Fibroblast of lung (primary cell): ENCODE measurements at regions not wholly inside any gene's neighbourhood (a gene's known extent, or its start where the extent isn't known, plus 50 kb on each side); places are given as distances from the start of the nearest gene placed in this dataset.

Experiments used
- EZH2 ChIP-seq: IDR thresholded peaks from 2 replicates; pipeline ENCODE4 v1.5.1; 2012; ENCODE audit warnings: low read length, control low read depth, mild to moderate bottlenecking; ENCODE audit errors: missing control alignments
- TF ChIP-seq, protein P1 (sequence below), 2 donors: IDR thresholded peaks in 1 of 2; conservative IDR thresholded peaks in 1 of 2; 1 replicate in 1 of 2; 2 replicates in 1 of 2; pipeline ENCODE4 v1.5.1; 2011 to 2012; ENCODE audit warnings: low read length in 2 of 2, control low read depth in 1 of 2, inconsistent platforms in 1 of 2, low read depth in 1 of 2, mild to moderate bottlenecking in 1 of 2

DNA sequence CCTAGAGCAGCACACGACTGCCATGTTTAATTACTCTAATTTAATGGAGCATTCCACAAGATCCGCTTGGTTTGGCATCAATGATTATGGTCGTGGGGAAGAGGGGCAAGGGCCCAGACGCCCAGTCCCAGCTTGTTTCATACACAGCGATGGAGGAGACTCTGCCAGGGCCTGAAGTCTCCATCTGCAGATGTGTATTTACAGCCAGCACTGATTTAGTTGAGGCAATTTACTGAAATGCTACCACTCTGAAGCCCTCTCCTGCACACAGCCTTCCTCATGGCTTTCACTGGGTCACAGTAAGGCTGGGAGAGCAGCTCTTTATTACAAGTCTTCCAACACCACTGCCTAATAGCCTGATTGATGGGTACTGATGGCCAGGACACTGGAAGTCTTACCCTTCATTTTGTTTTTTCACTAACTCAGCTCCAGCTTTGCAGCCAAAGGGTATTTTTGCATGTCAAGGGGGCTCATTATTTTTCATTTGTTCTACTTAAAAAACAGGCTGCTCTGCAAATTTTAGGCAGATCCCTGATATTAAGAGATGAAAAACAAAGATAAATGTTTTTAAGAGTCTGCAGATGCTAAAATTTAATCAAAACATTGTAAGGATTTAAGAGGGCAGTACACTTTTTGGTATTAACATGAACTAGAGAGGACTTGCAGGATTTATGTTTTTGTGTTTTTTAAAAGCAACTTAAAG, 236.3 kb downstream of the SIPA1L2 start:
- TF ChIP-seq, protein P1, sequence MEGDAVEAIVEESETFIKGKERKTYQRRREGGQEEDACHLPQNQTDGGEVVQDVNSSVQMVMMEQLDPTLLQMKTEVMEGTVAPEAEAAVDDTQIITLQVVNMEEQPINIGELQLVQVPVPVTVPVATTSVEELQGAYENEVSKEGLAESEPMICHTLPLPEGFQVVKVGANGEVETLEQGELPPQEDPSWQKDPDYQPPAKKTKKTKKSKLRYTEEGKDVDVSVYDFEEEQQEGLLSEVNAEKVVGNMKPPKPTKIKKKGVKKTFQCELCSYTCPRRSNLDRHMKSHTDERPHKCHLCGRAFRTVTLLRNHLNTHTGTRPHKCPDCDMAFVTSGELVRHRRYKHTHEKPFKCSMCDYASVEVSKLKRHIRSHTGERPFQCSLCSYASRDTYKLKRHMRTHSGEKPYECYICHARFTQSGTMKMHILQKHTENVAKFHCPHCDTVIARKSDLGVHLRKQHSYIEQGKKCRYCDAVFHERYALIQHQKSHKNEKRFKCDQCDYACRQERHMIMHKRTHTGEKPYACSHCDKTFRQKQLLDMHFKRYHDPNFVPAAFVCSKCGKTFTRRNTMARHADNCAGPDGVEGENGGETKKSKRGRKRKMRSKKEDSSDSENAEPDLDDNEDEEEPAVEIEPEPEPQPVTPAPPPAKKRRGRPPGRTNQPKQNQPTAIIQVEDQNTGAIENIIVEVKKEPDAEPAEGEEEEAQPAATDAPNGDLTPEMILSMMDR (conservative IDR thresholded peaks at IDR 0.05 in 1 of 2, IDR thresholded peaks at IDR 0.05 in 1 of 2; ENCODE audit: low read depth in 1 of 2, low read length in 2 of 2), result no peak
- no peak for TF ChIP-seq EZH2
